ENCODE measurements at regions not wholly inside any gene's neighbourhood (a gene's known extent, or its start where the extent isn't known, plus 50 kb on each side); places are given as distances from the start of the nearest gene placed in this dataset.
A peak's percentile ranks its signal among the peaks of the same experiment; 100 is the strongest.

DNA sequence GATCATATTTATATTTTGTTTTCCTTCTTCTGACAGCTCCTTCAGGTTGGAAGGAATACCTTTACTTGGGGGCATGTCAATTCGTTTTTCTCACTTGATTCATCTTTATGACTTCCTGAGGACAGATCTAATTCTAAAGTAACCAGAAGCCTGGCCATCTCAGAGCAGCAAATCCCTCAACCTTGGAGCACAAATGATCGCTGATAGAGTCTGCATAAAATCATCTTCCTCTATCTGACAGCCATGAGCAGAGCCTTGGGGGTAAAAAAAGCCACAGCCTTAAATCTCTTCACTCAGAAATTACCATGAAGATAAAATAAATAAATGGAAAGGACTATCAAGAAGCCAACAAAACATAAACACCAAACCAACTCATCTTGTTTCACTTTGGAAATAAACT, 325.8 kb downstream of the PRR16 start:
- H3K4me1 ChIP-seq (replicated peaks in 1 of 2), result no peaks in the 10 kb centered on the region
- WGBS, 10 experiments, result 0 to 88% (median 19%) methylated on average over 1 to 2 of the region's 2 CpGs
- no peak for ATAC-seq (replicated peaks in 6 of 8)
- in situ Hi-C loops (cut with MboI; ENCODE audit: low pct_unique_long_range_greater_than_20kb in 2 of 9, low sequenced_read_pairs in 9 of 9, unreplicated experiment in 9 of 9), result no loop called here
- H3K4me3 ChIP-seq, result no peak overlapping the region
- H3K27ac ChIP-seq, result no peak overlapping the region

DNA sequence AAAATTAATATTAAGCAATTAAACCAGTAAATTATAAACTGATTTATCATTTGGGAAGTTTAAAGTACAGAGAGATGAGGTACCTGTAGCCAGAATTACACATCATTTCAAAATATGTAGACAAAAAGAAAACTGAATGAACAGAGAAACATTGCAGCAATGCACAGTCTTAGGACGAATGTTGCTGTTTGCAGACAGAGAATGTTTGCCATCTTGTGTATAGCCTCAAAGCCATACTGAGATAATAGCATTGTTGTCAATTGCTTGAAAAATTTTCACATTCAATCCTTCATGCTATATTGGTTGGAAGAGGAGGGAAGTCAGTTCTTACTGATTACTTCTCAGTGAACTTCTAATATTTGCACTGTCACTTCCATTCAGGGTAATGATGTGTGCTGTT, 326.2 kb downstream of the PRR16 start:
- H3K27ac ChIP-seq, result no peak overlapping the region
- no peak overlapping the region for H3K4me3 ChIP-seq
- 14 to 100% (median 78%) methylated on average over 1 of the region's 1 CpG; no CpG with 5 or more reads in 3 of the 10 experiments for WGBS, 10 experiments
- peak in 1 of 8 experiments; percentile 71 for ATAC-seq (replicated peaks in 6 of 8)
- H3K4me1 ChIP-seq (replicated peaks in 1 of 2), result no peaks in the 10 kb centered on the region
- in situ Hi-C loops (cut with MboI; ENCODE audit: low pct_unique_long_range_greater_than_20kb in 2 of 9, low sequenced_read_pairs in 9 of 9, unreplicated experiment in 9 of 9), result no loop called here

DNA sequence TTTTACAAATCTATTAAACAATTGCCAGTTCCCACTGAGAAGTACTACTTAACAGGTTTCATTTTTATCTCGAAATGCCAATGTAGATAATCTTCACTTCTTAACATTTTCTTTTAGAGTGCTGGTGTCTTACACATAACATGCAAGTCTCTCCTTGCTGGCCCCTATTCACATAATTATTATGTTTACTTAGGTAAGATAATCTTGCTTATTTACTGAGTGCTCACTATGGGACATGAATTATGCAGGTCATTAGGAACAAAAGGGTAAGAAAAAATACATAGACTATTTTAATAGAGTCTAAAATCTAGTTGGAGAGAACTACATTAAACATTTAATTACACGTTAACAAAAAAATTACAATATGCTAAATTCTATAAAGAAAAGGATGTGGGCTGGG, 328.4 kb downstream of the PRR16 start:
- peak in 1 of 8 experiments; percentile 94 for ATAC-seq (replicated peaks in 6 of 8)
- no peak overlapping the region for H3K4me3 ChIP-seq
- no peaks in the 10 kb centered on the region for H3K4me1 ChIP-seq (replicated peaks in 1 of 2)
- WGBS, 10 experiments, result 50 to 100% (median 85%) methylated on average over 1 to 2 of the region's 2 CpGs
- H3K27ac ChIP-seq, result no peak overlapping the region
- in situ Hi-C loops (cut with MboI; ENCODE audit: low pct_unique_long_range_greater_than_20kb in 2 of 9, low sequenced_read_pairs in 9 of 9, unreplicated experiment in 9 of 9), result no loop called here

DNA sequence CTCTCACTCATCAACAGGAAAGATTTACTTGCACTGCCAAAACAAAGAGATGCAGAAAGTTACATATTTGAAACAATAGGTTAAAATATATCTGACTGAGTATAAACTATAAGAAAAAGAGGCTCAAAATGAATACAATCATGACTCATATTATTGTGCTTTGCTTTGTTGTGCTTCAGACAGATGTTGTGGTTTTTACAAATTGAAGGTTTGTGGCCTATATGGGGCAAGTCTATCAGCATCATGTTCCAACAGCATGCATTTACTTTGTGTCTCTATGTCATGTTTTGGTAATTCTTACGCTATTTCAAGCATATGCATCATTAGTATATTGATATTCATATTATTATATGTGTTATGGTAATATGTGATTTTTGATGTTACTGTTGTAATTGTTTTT, 330.0 kb downstream of the PRR16 start:
- ATAC-seq (replicated peaks in 6 of 8), result no peak
- in situ Hi-C loops (cut with MboI; ENCODE audit: low pct_unique_long_range_greater_than_20kb in 2 of 9, low sequenced_read_pairs in 9 of 9, unreplicated experiment in 9 of 9), result no loop called here
- no peak overlapping the region for H3K4me3 ChIP-seq
- 57 to 100% (median 85%) methylated on average over 1 of the region's 1 CpG; no CpG with 5 or more reads in 4 of the 10 experiments for WGBS, 10 experiments
- no peak overlapping the region for H3K27ac ChIP-seq
- H3K4me1 ChIP-seq (replicated peaks in 1 of 2), result no peaks in the 10 kb centered on the region

DNA sequence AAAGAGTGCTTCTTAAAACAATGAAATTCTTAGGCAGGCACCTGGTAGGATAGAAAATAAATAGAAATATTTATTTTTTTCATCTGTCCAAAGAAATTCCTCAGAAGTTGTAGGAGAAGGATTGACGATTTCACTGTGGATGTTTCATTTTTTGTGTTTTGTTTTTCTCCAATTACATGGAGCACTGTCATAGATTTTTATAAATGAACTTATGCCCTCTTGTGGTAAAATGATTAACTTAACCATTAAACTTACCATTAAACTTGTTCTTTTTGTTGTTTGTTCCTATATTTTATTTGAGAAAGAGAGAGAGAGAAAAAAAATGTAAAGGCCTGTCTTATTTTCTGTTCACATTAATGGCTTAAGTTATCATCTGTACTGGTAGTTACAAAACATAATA, 339.2 kb downstream of the PRR16 start:
- ATAC-seq (replicated peaks in 6 of 8), result no peak
- Histone ChIP-seq H3K27ac (no peak overlapping the region), H3K4me3 (no peak overlapping the region), H3K4me1 (replicated peaks in 1 of 2) (no peaks in the 10 kb centered on the region)
- in situ Hi-C loops (cut with MboI; ENCODE audit: low pct_unique_long_range_greater_than_20kb in 2 of 9, low sequenced_read_pairs in 9 of 9, unreplicated experiment in 9 of 9), result loop anchor here in 1 of 9 experiments (25.0 kb wide), 1 partner anchor 1084 kb away; no protein-coding TSS in a partner anchor
- 0 to 60% (median 31%) methylated on average over 1 of the region's 1 CpG for WGBS, 10 experiments

DNA sequence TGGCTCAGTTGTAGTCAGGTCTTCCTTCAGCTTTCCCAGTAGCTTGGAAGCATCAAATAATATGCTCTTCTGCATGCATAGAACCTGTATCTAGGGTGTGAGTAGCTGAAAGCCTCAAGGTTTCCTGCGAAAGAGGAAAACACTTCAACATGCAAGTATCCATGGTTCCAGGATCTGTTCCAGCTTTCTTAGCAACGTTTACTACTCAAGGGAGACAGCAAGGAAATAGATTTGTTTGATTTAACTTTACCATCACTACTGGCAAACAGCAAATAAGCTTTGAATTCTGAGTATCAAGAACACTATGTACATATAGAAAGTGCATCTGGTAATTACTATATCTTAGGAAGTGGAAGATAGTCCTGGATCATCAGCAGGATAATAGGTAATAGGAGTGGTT, 341.0 kb downstream of the PRR16 start:
- in situ Hi-C loops (cut with MboI; ENCODE audit: low pct_unique_long_range_greater_than_20kb in 2 of 9, low sequenced_read_pairs in 9 of 9, unreplicated experiment in 9 of 9), result loop anchor here in 1 of 9 experiments (25.0 kb wide), 1 partner anchor 1082 kb away; no protein-coding TSS in a partner anchor
- peak in 1 of 8 experiments; percentile 59 for ATAC-seq (replicated peaks in 6 of 8)
- H3K4me3 ChIP-seq, result no peak overlapping the region
- H3K4me1 ChIP-seq (replicated peaks in 1 of 2), result no peaks in the 10 kb centered on the region
- no peak overlapping the region for H3K27ac ChIP-seq
- 0 to 100% (median 75%) methylated on average over 2 of the region's 2 CpGs; no CpG with 5 or more reads in 3 of the 10 experiments for WGBS, 10 experiments

DNA sequence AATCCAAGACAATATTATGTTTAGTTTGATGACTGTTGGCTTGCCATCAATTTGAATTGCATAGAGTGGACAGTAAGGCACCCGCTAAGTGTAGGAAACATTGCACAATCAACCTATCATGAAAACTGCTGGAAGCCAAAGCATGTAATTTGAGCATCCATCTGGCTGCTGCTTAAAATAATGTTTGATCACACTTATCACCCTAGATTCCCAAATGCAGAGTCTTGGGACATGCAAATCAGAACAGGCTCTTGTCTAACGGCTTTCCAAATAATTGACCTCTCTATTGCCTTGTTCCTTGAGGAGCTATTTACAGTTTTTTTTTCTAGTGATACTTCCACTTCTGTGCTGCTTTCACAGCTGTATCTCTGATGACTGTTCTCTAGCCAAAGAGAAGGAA, 342.1 kb downstream of the PRR16 start:
- Histone ChIP-seq H3K4me3 (no peak overlapping the region), H3K4me1 (replicated peaks in 1 of 2) (no peaks in the 10 kb centered on the region), H3K27ac (no peak overlapping the region)
- ATAC-seq (replicated peaks in 6 of 8), result peak in 3 of 8 experiments; percentile 52 to 97 (median 53)
- 13 to 95% (median 51%) methylated on average over 1 to 2 of the region's 2 CpGs; no CpG with 5 or more reads in 2 of the 10 experiments for WGBS, 10 experiments
- in situ Hi-C loops (cut with MboI; ENCODE audit: low pct_unique_long_range_greater_than_20kb in 2 of 9, low sequenced_read_pairs in 9 of 9, unreplicated experiment in 9 of 9), result loop anchor here in 1 of 9 experiments (25.0 kb wide), 1 partner anchor 1081 kb away; no protein-coding TSS in a partner anchor

DNA sequence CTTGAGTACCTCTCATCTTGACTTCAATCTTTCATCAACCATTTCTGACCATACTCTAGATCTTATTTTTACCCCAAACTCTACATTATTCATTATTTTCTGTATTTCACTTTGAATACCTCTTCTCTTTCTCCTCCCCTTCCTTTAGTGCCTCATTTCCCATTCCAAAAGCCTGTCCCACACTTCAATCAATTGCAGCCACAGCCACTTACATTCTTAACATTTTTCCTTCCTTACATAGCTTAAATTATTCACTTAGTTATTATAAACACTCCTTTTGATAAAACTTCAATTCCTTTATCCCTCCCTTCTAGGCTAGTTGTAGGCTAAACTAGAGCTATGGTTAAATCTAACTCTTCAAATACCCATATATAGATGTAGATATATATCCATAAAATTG, 344.0 kb downstream of the PRR16 start:
- no peak for ATAC-seq (replicated peaks in 6 of 8)
- Histone ChIP-seq H3K4me1 (replicated peaks in 1 of 2) (no peaks in the 10 kb centered on the region), H3K27ac (no peak overlapping the region), H3K4me3 (no peak overlapping the region)
- in situ Hi-C loops (cut with MboI; ENCODE audit: low pct_unique_long_range_greater_than_20kb in 2 of 9, low sequenced_read_pairs in 9 of 9, unreplicated experiment in 9 of 9), result loop anchor here in 1 of 9 experiments (25.0 kb wide), 1 partner anchor 1079 kb away; no protein-coding TSS in a partner anchor

DNA sequence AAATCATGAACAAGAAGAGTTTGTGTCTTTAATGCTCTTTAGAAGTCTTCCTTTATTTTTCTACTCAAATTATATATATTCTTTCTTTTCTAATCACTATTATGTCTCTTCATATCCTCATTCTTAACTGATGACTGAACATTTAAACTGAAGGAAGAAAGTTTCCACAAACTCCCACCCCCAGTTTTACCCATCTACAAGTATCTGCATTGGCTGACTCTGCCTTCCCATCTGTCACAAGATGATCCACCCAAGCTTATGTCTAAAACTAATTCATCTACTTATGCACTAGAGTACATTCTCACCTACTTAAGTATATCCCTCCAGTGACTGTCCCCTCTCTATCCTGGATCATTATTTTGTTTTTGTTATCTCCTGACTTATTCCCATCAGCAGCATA, 344.5 kb downstream of the PRR16 start:
- H3K4me3 ChIP-seq, result no peak overlapping the region
- H3K4me1 ChIP-seq (replicated peaks in 1 of 2), result no peaks in the 10 kb centered on the region
- H3K27ac ChIP-seq, result no peak overlapping the region
- in situ Hi-C loops (cut with MboI; ENCODE audit: low pct_unique_long_range_greater_than_20kb in 2 of 9, low sequenced_read_pairs in 9 of 9, unreplicated experiment in 9 of 9), result loop anchor here in 1 of 9 experiments (25.0 kb wide), 1 partner anchor 1079 kb away; no protein-coding TSS in a partner anchor
- ATAC-seq (replicated peaks in 6 of 8), result no peak

DNA sequence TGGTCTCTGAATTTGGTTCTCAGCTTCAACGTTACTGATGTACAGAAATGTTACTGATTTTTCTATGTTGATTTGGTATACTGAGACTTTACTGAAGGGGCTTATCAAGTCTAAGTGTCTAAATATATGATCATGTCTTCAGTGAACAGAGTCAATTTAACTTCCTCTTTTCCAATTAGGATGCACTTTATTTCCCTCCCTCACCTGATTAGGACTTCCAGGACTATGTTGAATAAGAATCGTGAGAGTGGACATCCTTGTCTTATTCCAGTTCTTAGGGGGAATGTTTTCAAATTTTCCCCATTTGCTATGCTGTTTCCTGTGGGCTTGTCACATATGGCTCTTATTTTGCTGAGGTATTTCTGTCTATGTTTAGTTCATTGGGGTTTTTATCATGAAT, 349.5 kb downstream of the PRR16 start:
- H3K4me1 ChIP-seq (replicated peaks in 1 of 2), result no peaks in the 10 kb centered on the region
- WGBS, 10 experiments, result 45 to 100% (median 80%) methylated on average over 1 to 2 of the region's 2 CpGs; no CpG with 5 or more reads in 1 of the 10 experiments
- in situ Hi-C loops (cut with MboI; ENCODE audit: low pct_unique_long_range_greater_than_20kb in 2 of 9, low sequenced_read_pairs in 9 of 9, unreplicated experiment in 9 of 9), result loop anchor here in 1 of 9 experiments (25.0 kb wide), 1 partner anchor 1074 kb away; no protein-coding TSS in a partner anchor
- H3K27ac ChIP-seq, result no peak overlapping the region
- no peak for ATAC-seq (replicated peaks in 6 of 8)
- no peak overlapping the region for H3K4me3 ChIP-seq

DNA sequence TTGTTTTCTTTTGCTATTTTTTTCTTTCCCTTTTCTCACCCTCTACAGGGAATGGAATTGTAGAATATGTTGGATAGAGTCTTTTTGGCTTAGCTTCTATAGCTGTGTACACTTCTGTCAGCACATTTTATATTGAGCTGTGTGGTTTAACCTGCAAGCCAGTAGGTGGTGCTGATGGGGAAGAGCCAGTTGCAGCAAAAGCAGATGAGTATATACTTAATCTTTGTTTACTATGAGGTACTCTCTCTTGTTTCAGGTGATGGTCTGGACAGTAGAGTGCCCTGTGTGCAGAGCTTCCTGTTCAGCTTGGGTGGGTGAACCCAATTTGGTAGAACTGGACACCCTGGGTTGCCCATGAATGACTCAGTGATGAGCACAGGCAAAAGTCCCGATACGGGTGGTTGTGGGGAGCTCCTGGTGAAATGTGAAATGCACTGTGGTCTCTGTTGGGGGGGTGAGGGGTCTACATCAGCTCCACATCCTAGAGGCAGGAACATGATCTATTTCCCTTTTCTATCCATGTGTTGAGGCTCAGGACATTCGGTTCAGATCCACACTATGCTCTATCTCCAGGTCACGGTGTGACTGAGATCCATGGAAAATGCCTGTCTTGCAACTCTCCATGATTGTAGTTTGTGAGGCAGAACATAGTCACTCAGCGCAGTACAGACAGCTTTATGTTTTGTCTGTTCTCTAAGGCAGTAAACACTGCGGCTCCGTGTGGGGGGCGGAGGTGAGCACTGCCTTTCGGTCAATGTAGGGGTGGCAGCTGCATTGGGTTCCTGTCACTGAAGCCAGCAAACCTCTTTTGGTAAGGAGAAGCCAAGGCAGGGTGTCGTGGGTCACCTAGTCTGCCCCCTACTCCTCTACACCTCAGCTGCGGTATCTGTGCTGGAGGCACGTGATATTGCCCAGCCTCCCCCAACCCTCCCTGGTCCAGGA, 353.2 kb downstream of the PRR16 start:
- WGBS, 10 experiments, result 88 to 100% (median 94%) methylated on average over 3 to 6 of the region's 12 CpGs; no CpG with 5 or more reads in 2 of the 10 experiments
- Histone ChIP-seq H3K4me1 (replicated peaks in 1 of 2) (no peaks in the 10 kb centered on the region), H3K27ac (no peak overlapping the region), H3K4me3 (no peak overlapping the region)
- peak in 4 of 8 experiments; percentile 62 to 85 (median 76) for ATAC-seq (replicated peaks in 6 of 8)
- in situ Hi-C loops (cut with MboI; ENCODE audit: low pct_unique_long_range_greater_than_20kb in 2 of 9, low sequenced_read_pairs in 9 of 9, unreplicated experiment in 9 of 9), result loop anchor here in 1 of 9 experiments (25.0 kb wide), 1 partner anchor 1070 kb away; no protein-coding TSS in a partner anchor

DNA sequence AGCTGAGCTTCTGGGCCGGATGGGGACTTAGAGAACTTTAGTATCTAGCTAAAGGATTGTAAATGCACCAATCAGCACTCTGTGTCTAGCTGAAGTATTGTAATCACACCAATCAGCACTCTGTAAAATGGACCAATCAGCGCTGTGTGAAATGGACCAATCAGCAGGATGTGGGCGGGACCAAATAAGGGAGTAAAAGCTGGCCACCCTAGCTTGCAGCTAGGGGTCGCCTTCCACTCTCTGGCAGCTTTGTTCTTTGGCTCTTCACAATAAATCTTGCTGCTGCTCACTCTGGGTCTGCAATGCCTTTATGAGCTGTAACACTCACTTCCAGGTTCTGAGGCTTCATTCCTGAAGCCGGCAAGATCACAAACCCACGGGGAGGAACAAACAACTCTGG, 354.0 kb downstream of the PRR16 start:
- no peak for ATAC-seq (replicated peaks in 6 of 8)
- in situ Hi-C loops (cut with MboI; ENCODE audit: low pct_unique_long_range_greater_than_20kb in 2 of 9, low sequenced_read_pairs in 9 of 9, unreplicated experiment in 9 of 9), result loop anchor here in 1 of 9 experiments (25.0 kb wide), 1 partner anchor 1069 kb away; no protein-coding TSS in a partner anchor
- Histone ChIP-seq H3K4me1 (replicated peaks in 1 of 2) (peaks cover 0 to 5% of the 10 kb centered on the region in 2 donors), H3K4me3 (no peak overlapping the region), H3K27ac (no peak overlapping the region)
- 54 to 100% (median 79%) methylated on average over 1 to 6 of the region's 6 CpGs; no CpG with 5 or more reads in 4 of the 10 experiments for WGBS, 10 experiments

DNA sequence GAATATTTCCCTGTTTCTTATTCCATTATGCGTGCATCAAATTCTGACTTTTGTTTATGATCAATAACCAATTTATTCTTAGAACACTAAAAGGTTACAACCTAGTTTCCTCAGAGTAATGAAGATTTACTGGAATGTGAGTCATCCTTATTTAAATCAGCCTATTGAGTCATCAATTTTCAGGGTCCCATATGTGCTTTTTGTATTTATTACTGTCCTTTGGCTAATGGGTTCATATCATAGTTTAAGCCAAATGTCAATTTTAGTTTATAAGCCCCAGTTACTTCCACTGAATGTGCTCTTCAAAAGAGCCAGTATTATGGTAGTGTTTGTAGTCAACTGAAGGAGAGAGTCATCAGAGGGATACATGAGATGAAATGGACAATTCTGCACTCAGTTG, 359.2 kb downstream of the PRR16 start:
- H3K27ac ChIP-seq, result no peak overlapping the region
- peaks cover 0 to 7% of the 10 kb centered on the region in 2 donors for H3K4me1 ChIP-seq (replicated peaks in 1 of 2)
- in situ Hi-C loops (cut with MboI; ENCODE audit: low pct_unique_long_range_greater_than_20kb in 2 of 9, low sequenced_read_pairs in 9 of 9, unreplicated experiment in 9 of 9), result loop anchor here in 1 of 9 experiments (25.0 kb wide), 1 partner anchor 1064 kb away; no protein-coding TSS in a partner anchor
- WGBS, 10 experiments, result 0 to 80% (median 55%) methylated on average over 1 of the region's 1 CpG; no CpG with 5 or more reads in 1 of the 10 experiments
- ATAC-seq (replicated peaks in 6 of 8), result peak in 7 of 8 experiments; percentile 52 to 97 (median 81)
- H3K4me3 ChIP-seq, result no peak overlapping the region
